ENCODE measurements at regions not wholly inside any gene's neighbourhood (a gene's known extent, or its start where the extent isn't known, plus 50 kb on each side); places are given as distances from the start of the nearest gene placed in this dataset.

- no peaks in the 10 kb centered on the region for H4K20me1 ChIP-seq (ENCODE audit: insufficient read depth, low read length)
- no peaks in the 10 kb centered on the region for H3K27me3 ChIP-seq (ENCODE audit: insufficient read depth, low read length)
- H3K9me3 ChIP-seq (ENCODE audit: low read length) = no peaks in the 10 kb centered on the region
- H3K4me1 ChIP-seq (ENCODE audit: insufficient read depth, low read length, severe bottlenecking) = no peaks in the 10 kb centered on the region
- TF ChIP-seq, protein P1, sequence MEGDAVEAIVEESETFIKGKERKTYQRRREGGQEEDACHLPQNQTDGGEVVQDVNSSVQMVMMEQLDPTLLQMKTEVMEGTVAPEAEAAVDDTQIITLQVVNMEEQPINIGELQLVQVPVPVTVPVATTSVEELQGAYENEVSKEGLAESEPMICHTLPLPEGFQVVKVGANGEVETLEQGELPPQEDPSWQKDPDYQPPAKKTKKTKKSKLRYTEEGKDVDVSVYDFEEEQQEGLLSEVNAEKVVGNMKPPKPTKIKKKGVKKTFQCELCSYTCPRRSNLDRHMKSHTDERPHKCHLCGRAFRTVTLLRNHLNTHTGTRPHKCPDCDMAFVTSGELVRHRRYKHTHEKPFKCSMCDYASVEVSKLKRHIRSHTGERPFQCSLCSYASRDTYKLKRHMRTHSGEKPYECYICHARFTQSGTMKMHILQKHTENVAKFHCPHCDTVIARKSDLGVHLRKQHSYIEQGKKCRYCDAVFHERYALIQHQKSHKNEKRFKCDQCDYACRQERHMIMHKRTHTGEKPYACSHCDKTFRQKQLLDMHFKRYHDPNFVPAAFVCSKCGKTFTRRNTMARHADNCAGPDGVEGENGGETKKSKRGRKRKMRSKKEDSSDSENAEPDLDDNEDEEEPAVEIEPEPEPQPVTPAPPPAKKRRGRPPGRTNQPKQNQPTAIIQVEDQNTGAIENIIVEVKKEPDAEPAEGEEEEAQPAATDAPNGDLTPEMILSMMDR (IDR thresholded peaks at IDR 0.05; ENCODE audit: low read length) = no peak
- TF ChIP-seq EZH2 (IDR thresholded peaks at IDR 0.05; ENCODE audit: borderline replicate concordance, low read length) = no peak
- H3K9me2 ChIP-seq (ENCODE audit: low read depth, low read length) = no peaks in the 10 kb centered on the region
- no peak overlapping the region for H3K27ac ChIP-seq (ENCODE audit: low read depth, low read length, poor library complexity, severe bottlenecking)
- H3K4me3 ChIP-seq (ENCODE audit: low read depth, low read length, poor library complexity, severe bottlenecking) = no peak overlapping the region
- no peaks in the 10 kb centered on the region for H3F3A ChIP-seq (ENCODE audit: insufficient read depth, low read length)
- H3K36me3 ChIP-seq (ENCODE audit: insufficient read depth, low read length) = no peaks in the 10 kb centered on the region
- no peak overlapping the region for H2AFZ ChIP-seq (ENCODE audit: low read length)
- no peak overlapping the region for H3K9ac ChIP-seq (ENCODE audit: low read length)
- H3K4me2 ChIP-seq (ENCODE audit: low read length) = no peak overlapping the region
- H3K79me2 ChIP-seq (ENCODE audit: insufficient read depth, low read length) = no peaks in the 10 kb centered on the region
Measured at GRCh38 chr7:111653846-111654245, 91.6 kb upstream of the IMMP2L start.

DNA sequence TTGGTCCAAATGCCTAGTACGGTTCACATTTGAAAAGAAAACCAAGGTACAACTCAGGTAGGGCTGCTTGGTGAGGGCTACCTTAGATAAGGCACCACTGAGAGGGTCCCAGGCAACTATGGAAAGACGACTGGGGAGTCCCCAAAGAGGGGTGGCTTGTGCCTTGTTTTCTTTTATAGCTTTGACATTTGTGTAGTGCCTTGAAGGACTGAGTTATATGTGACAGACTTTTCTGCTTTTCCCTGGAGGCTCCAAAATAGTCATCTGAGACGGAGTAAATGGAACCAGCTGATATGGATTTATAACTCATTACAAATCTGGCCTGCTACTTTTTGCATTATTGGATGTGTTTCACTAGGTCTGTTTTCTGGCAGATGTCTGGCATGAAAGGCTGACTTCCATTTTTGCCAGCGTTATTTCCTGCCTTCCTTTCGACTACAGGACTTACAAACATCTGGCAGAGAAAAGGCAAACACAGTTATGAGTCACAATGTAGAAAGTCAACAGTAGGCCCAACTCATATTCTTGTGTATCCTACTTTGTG, 88.2 kb upstream of the IMMP2L start:
- Histone ChIP-seq H3K4me1 (ENCODE audit: insufficient read depth, low read length, severe bottlenecking) (no peaks in the 10 kb centered on the region), H3K4me2 (ENCODE audit: low read length) (no peak overlapping the region), H3K9me2 (ENCODE audit: low read depth, low read length) (no peaks in the 10 kb centered on the region), H3K36me3 (ENCODE audit: insufficient read depth, low read length) (no peaks in the 10 kb centered on the region), H2AFZ (ENCODE audit: low read length) (no peak overlapping the region), H3K9ac (ENCODE audit: low read length) (no peak overlapping the region), H3F3A (ENCODE audit: insufficient read depth, low read length) (no peaks in the 10 kb centered on the region), H3K27me3 (ENCODE audit: insufficient read depth, low read length) (no peaks in the 10 kb centered on the region), H3K27ac (ENCODE audit: low read depth, low read length, poor library complexity, severe bottlenecking) (no peak overlapping the region), H3K9me3 (ENCODE audit: low read length) (no peaks in the 10 kb centered on the region), H4K20me1 (ENCODE audit: insufficient read depth, low read length) (no peaks in the 10 kb centered on the region), H3K79me2 (ENCODE audit: insufficient read depth, low read length) (no peaks in the 10 kb centered on the region), H3K4me3 (ENCODE audit: low read depth, low read length, poor library complexity, severe bottlenecking) (no peak overlapping the region)
- TF ChIP-seq EZH2 (IDR thresholded peaks at IDR 0.05; ENCODE audit: borderline replicate concordance, low read length) = no peak
- TF ChIP-seq, protein P1 (IDR thresholded peaks at IDR 0.05; ENCODE audit: low read length) = no peak

- Histone ChIP-seq H3K9me2 (ENCODE audit: low read depth, low read length) (no peaks in the 10 kb centered on the region), H3K9ac (ENCODE audit: low read length) (no peak overlapping the region), H3K79me2 (ENCODE audit: insufficient read depth, low read length) (no peaks in the 10 kb centered on the region), H3K4me3 (ENCODE audit: low read depth, low read length, poor library complexity, severe bottlenecking) (no peak overlapping the region), H4K20me1 (ENCODE audit: insufficient read depth, low read length) (no peaks in the 10 kb centered on the region), H3K36me3 (ENCODE audit: insufficient read depth, low read length) (no peaks in the 10 kb centered on the region), H3K27ac (ENCODE audit: low read depth, low read length, poor library complexity, severe bottlenecking) (no peak overlapping the region), H3K27me3 (ENCODE audit: insufficient read depth, low read length) (no peaks in the 10 kb centered on the region), H3F3A (ENCODE audit: insufficient read depth, low read length) (no peaks in the 10 kb centered on the region), H2AFZ (ENCODE audit: low read length) (no peak overlapping the region), H3K4me2 (ENCODE audit: low read length) (no peak overlapping the region), H3K9me3 (ENCODE audit: low read length) (no peaks in the 10 kb centered on the region), H3K4me1 (ENCODE audit: insufficient read depth, low read length, severe bottlenecking) (no peaks in the 10 kb centered on the region)
- no peak for TF ChIP-seq EZH2 (IDR thresholded peaks at IDR 0.05; ENCODE audit: borderline replicate concordance, low read length)
- TF ChIP-seq, protein P1 (IDR thresholded peaks at IDR 0.05; ENCODE audit: low read length) = no peak
Measured at GRCh38 chr7:111647881-111648280, 85.6 kb upstream of the IMMP2L start.

Measured in OCI-LY1 (cell line).